HCT116 (cell line): ENCODE measurements at regions not wholly inside any gene's neighbourhood (a gene's known extent, or its start where the extent isn't known, plus 50 kb on each side); places are given as distances from the start of the nearest gene placed in this dataset.

ENCODE experiments used
- ATAC-seq: fragments of 200-7000 bp; cut with Tn5 transposase; 2 replicates; pipeline ENCODE4 v1.9.1; 2020; ENCODE audit warnings: mild to moderate bottlenecking, moderate library complexity
- BruUV-seq: library from RNA; stranded (reverse); fragments of 400-500 nt; replicated peaks from 2 replicates; lab custom pipeline; 2021; lab: Mats Ljungman, UMichigan
- CTCF ChIA-PET: fragments of 300-600 bp; sonication (Branson Sonifier 250); formaldehyde crosslinking; loops from one replicate; lab custom pipeline; 2021; ENCODE audit warnings: antibody characterized with exemption; lab: Charles Lee
- POLR2A ChIA-PET: fragments of 300-600, 350-600 bp; sonication (Branson Sonifier 250); formaldehyde crosslinking; loops from one replicate; lab custom pipeline; 2021; ENCODE audit warnings: antibody characterized with exemption; lab: Charles Lee
- RAD21 ChIA-PET, 2 experiments: fragments of 300-600 bp; sonication (Branson Sonifier 250); formaldehyde crosslinking; loops; one replicate each; lab custom pipeline; 2023; ENCODE audit warnings: low total read pairs in 2 of 2; ENCODE audit not compliant: uncharacterized antibody in 2 of 2, unreplicated experiment in 2 of 2, low non-redundant PET in 1 of 2; lab: Charles Lee
- DNase-seq: peaks from one replicate; pipeline ENCODE4 v3.0.0-alpha.2; 2010; ENCODE audit warnings: low read depth, low spot score
- H2AFZ ChIP-seq: fragments of 200-600 bp; shearing (Covaris generic), sonication (generic); 2 replicates; pipeline ENCODE4 v1.6.1; 2017; ENCODE audit warnings: low read depth, mixed run types, mixed read lengths, antibody characterized with exemption, low read length; ENCODE audit not compliant: poor library complexity, severe bottlenecking
- H3K27ac ChIP-seq: 2 replicates; pipeline ENCODE4 v1.5.1; 2012; ENCODE audit warnings: low read depth, low read length
- H3K27me3 ChIP-seq: fragments of 200-600 bp; sonication (generic); 2 replicates; pipeline ENCODE4 v1.6.1; 2016; ENCODE audit warnings: mixed run types, low read length, mixed read lengths; ENCODE audit not compliant: insufficient read depth
- H3K36me3 ChIP-seq, 2 experiments: fragments of 200-500 bp in 1 of 2; fragments of 200-600 bp in 1 of 2; sonication (Bioruptor generic) in 1 of 2; sonication (generic) in 1 of 2; 2 replicates each; pipeline versions ENCODE4 v1.5.1 to v1.6.1; 2014 to 2016; ENCODE audit warnings: low read length in 2 of 2, inconsistent platforms in 1 of 2, mixed read lengths in 1 of 2, mixed run types in 1 of 2; ENCODE audit not compliant: insufficient read depth in 2 of 2, control insufficient read depth in 1 of 2
- H3K4me1 ChIP-seq, 2 experiments: fragments of 200-600 bp in 1 of 2; sonication (generic) in 1 of 2; 2 replicates each; pipeline versions ENCODE4 v1.5.1 to v1.6.1; 2012 to 2017; ENCODE audit warnings: low read length in 2 of 2, inconsistent platforms in 1 of 2, mild to moderate bottlenecking in 1 of 2, mixed read lengths in 1 of 2, mixed run types in 1 of 2, moderate library complexity in 1 of 2; ENCODE audit not compliant: insufficient read depth in 2 of 2, control insufficient read depth in 1 of 2
- H3K4me2 ChIP-seq: fragments of 200-600 bp; sonication (generic); 2 replicates; pipeline ENCODE4 v1.6.1; 2017; ENCODE audit warnings: mixed run types, low read length, mixed read lengths
- H3K4me3 ChIP-seq, 2 experiments: fragments of 200-600 bp in 1 of 2; sonication (generic) in 1 of 2; replicated peaks in 1 of 2; 2 replicates each; pipeline ENCODE4 v1.5.1; 2011 to 2016; ENCODE audit warnings: low read length in 2 of 2, control low read depth in 1 of 2, low read depth in 1 of 2, mild to moderate bottlenecking in 1 of 2, mixed read lengths in 1 of 2, mixed run types in 1 of 2
- H3K79me2 ChIP-seq: fragments of 200-600 bp; sonication (generic); 2 replicates; pipeline ENCODE4 v1.6.1; 2017; ENCODE audit warnings: mild to moderate bottlenecking, mixed run types, low read length, moderate library complexity, mixed read lengths; ENCODE audit not compliant: insufficient read depth
- H3K9ac ChIP-seq: fragments of 200-600 bp; sonication (generic); 2 replicates; pipeline ENCODE4 v1.6.1; 2016; ENCODE audit warnings: low read length, mixed read lengths
- H3K9me2 ChIP-seq: fragments of 200-600 bp; sonication (generic), shearing (Covaris generic); 2 replicates; pipeline ENCODE4 v1.6.1; 2017; ENCODE audit warnings: mixed run types, mild to moderate bottlenecking, moderate library complexity; ENCODE audit not compliant: insufficient read depth
- H3K9me3 ChIP-seq, 2 experiments: fragments of 200-500 bp in 1 of 2; fragments of 200-600 bp in 1 of 2; sonication (Bioruptor generic) in 1 of 2; sonication (generic) in 1 of 2; 2 replicates each; pipeline ENCODE4 v1.6.1; 2014 to 2017; ENCODE audit warnings: low read length in 2 of 2, mixed read lengths in 2 of 2, inconsistent platforms in 1 of 2, low read depth in 1 of 2, mild to moderate bottlenecking in 1 of 2, mixed run types in 1 of 2, moderate library complexity in 1 of 2; ENCODE audit not compliant: control insufficient read depth in 1 of 2, insufficient read depth in 1 of 2
- H4K20me1 ChIP-seq: fragments of 200-600 bp; sonication (generic), shearing (Covaris generic); 2 replicates; pipeline ENCODE4 v1.6.1; 2017; ENCODE audit warnings: mixed run types, mild to moderate bottlenecking, moderate library complexity; ENCODE audit not compliant: insufficient read depth
- CBX3 ChIP-seq: IDR thresholded peaks from 2 replicates; pipeline ENCODE4 v1.6.1; 2012; ENCODE audit warnings: low read depth
- CEBPB ChIP-seq: IDR thresholded peaks from 2 replicates; pipeline ENCODE4 v1.6.1; 2012; ENCODE audit warnings: low read depth
- ELF1 ChIP-seq: IDR thresholded peaks from 2 replicates; pipeline ENCODE4 v1.6.1; 2012; ENCODE audit warnings: low read depth, borderline replicate concordance
- EZH2 ChIP-seq: fragments of 200-600 bp; sonication (generic); IDR thresholded peaks from 2 replicates; pipeline ENCODE4 v1.6.1; 2017; ENCODE audit warnings: antibody characterized with exemption, mixed run types
- EZH2phosphoT487 ChIP-seq: fragments of 200-600 bp; IDR thresholded peaks from 2 replicates; pipeline ENCODE4 v1.6.1; 2018; ENCODE audit warnings: antibody characterized with exemption, borderline replicate concordance
- FOSL1 ChIP-seq: IDR thresholded peaks from 2 replicates; pipeline ENCODE4 v1.6.1; 2012; ENCODE audit warnings: low read depth
- RAD21 ChIP-seq: IDR thresholded peaks from 2 replicates; pipeline ENCODE4 v1.6.1; 2012; ENCODE audit warnings: low read depth, mild to moderate bottlenecking
- SIN3A ChIP-seq: IDR thresholded peaks from 2 replicates; pipeline ENCODE4 v1.6.1; 2012; ENCODE audit warnings: low read depth
- SRF ChIP-seq: IDR thresholded peaks from 2 replicates; pipeline ENCODE4 v1.6.1; 2012; ENCODE audit warnings: low read depth
- TCF7L2 ChIP-seq: IDR thresholded peaks from 2 replicates; pipeline ENCODE4 v1.7.0; 2011; ENCODE audit warnings: borderline replicate concordance, inconsistent platforms; ENCODE audit not compliant: insufficient read depth, insufficient read length; ENCODE audit errors: extremely low read depth
- YY1 ChIP-seq: IDR thresholded peaks from 2 replicates; pipeline ENCODE4 v1.6.1; 2011; ENCODE audit warnings: low read length, low read depth, moderate library complexity, mild to moderate bottlenecking; ENCODE audit not compliant: insufficient replicate concordance; ENCODE audit errors: extremely low read depth
- ZFX ChIP-seq: fragments of 450-650 bp; IDR thresholded peaks from 2 replicates; pipeline ENCODE4 v1.6.1; 2017
- ZNF274 ChIP-seq: fragments of 200-500 bp; sonication (Bioruptor generic); IDR thresholded peaks from 2 replicates; pipeline ENCODE4 v1.6.1; 2014; ENCODE audit warnings: mild to moderate bottlenecking, low read depth, low read length, inconsistent platforms
- intact Hi-C: fragments of 100-400 bp; cut with micrococcal nuclease; formaldehyde crosslinking; loops from 2 replicates; pipeline ENCODE4 v1.10.0; 2022
- TF ChIP-seq, protein P1 (sequence below), 3 experiments: fragments of 200-600 bp in 1 of 3; sonication (generic) in 1 of 3; IDR thresholded peaks in 2 of 3; conservative IDR thresholded peaks in 1 of 3; 2 replicates each; pipeline ENCODE4 v1.5.1; 2012 to 2017; ENCODE audit warnings: low read depth in 2 of 3, low read length in 2 of 3, antibody characterized with exemption in 1 of 3, borderline replicate concordance in 1 of 3, control low read depth in 1 of 3, mild to moderate bottlenecking in 1 of 3, mixed read lengths in 1 of 3, mixed run types in 1 of 3, moderate library complexity in 1 of 3; ENCODE audit not compliant: insufficient read depth in 1 of 3
- TF ChIP-seq, protein P2 (sequence below): IDR thresholded peaks from 2 replicates; pipeline ENCODE4 v1.6.1; 2012

DNA sequence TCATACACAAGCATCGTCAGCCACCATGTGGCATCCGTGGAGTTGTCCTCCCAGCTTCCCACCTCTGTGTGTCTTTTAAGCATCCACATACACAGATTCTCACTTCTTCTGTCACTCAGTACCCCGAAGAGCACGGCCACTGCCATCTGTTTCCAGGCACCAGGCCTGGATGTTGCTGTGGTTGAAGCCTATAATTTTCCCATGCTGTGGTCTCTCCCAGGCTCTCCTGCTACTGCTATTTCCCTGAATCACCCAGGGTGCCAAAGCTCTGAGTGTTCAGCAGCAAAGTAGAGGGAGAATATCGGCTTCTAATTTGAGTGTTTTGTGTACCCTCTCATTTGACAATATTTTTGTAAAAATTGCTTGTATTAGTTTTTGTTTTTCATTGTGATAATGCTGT is 265.7 kb downstream of the DIPK2A start:
- no TSS peak for BruUV-seq
- H3K79me2 ChIP-seq, result no peaks in the 10 kb centered on the region
- no peaks in the 10 kb centered on the region for H3K4me1 ChIP-seq
- H2AFZ ChIP-seq, result no peak overlapping the region
- no peak overlapping the region for H3K4me2 ChIP-seq
- H3K9me2 ChIP-seq, result no peaks in the 10 kb centered on the region
- H3K36me3 ChIP-seq, result no peaks in the 10 kb centered on the region
- RAD21 ChIA-PET, result no interaction called here
- no peak for ATAC-seq
- no peak for TF ChIP-seq ZNF274
- TF ChIP-seq FOSL1, result no peak
- intact Hi-C loops, result no loop called here
- no peaks in the 10 kb centered on the region for H3K27me3 ChIP-seq
- POLR2A ChIA-PET, result no interaction called here
- DNase-seq, result no peak
- H3K4me3 ChIP-seq, result no peak overlapping the region
- H3K27ac ChIP-seq, result no peak overlapping the region
- CTCF ChIA-PET, result no interaction called here
- no peak overlapping the region for H3K9ac ChIP-seq
- no peaks in the 10 kb centered on the region for H3K9me3 ChIP-seq
- H4K20me1 ChIP-seq, result no peaks in the 10 kb centered on the region

DNA sequence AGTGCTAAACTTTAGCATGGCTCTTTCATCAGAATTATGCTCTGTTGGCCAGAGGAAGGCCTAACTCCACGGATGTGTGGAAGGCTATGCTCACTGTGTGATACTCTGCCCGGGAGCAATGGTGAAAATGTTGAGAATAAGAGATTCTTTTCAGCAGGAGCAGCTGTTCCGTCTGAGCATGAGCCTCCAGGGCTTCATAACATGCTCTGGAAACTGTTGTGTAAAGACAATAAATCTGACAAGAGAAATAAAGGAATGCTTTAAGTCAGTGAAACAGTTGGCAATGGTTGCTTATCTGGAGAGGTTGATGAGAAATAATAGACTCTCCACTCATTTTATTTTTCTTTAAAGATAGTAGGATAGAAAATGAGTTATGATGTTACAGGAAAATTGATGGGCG is 269.8 kb downstream of the DIPK2A start:
- H3K27me3 ChIP-seq, result no peaks in the 10 kb centered on the region
- H3K9ac ChIP-seq, result no peak overlapping the region
- no TSS peak for BruUV-seq
- no peak overlapping the region for H3K4me3 ChIP-seq
- no peaks in the 10 kb centered on the region for H3K4me1 ChIP-seq
- ChIA-PET POLR2A (no interaction called here), CTCF (no interaction called here), RAD21 (no interaction called here)
- no peak overlapping the region for H2AFZ ChIP-seq
- H4K20me1 ChIP-seq, result no peaks in the 10 kb centered on the region
- no peaks in the 10 kb centered on the region for H3K9me2 ChIP-seq
- DNase-seq, result no peak
- no peak overlapping the region for H3K27ac ChIP-seq
- intact Hi-C loops, result no loop called here
- H3K79me2 ChIP-seq, result no peaks in the 10 kb centered on the region
- H3K4me2 ChIP-seq, result no peak overlapping the region
- no peak for ATAC-seq
- H3K9me3 ChIP-seq, result no peaks in the 10 kb centered on the region
- TF ChIP-seq CEBPB, result no peak
- no peak for TF ChIP-seq RAD21
- no peak for TF ChIP-seq TCF7L2
- TF ChIP-seq ZNF274, result no peak
- no peak for TF ChIP-seq ELF1
- TF ChIP-seq FOSL1, result no peak
- no peak for TF ChIP-seq ZFX
- no peak for TF ChIP-seq EZH2
- no peak for TF ChIP-seq YY1
- TF ChIP-seq SIN3A, result no peak
- TF ChIP-seq, protein P1, sequence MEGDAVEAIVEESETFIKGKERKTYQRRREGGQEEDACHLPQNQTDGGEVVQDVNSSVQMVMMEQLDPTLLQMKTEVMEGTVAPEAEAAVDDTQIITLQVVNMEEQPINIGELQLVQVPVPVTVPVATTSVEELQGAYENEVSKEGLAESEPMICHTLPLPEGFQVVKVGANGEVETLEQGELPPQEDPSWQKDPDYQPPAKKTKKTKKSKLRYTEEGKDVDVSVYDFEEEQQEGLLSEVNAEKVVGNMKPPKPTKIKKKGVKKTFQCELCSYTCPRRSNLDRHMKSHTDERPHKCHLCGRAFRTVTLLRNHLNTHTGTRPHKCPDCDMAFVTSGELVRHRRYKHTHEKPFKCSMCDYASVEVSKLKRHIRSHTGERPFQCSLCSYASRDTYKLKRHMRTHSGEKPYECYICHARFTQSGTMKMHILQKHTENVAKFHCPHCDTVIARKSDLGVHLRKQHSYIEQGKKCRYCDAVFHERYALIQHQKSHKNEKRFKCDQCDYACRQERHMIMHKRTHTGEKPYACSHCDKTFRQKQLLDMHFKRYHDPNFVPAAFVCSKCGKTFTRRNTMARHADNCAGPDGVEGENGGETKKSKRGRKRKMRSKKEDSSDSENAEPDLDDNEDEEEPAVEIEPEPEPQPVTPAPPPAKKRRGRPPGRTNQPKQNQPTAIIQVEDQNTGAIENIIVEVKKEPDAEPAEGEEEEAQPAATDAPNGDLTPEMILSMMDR (IDR thresholded peaks at IDR 0.05 in 2 of 3, conservative IDR thresholded peaks at IDR 0.05 in 1 of 3; ENCODE audit: borderline replicate concordance in 1 of 3, insufficient read depth in 1 of 3, low read depth in 2 of 3, low read length in 2 of 3), result no peak
- no peak for TF ChIP-seq CBX3
- TF ChIP-seq EZH2phosphoT487, result no peak
- no peak for TF ChIP-seq SRF
- TF ChIP-seq, protein P2, sequence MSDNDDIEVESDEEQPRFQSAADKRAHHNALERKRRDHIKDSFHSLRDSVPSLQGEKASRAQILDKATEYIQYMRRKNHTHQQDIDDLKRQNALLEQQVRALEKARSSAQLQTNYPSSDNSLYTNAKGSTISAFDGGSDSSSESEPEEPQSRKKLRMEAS, result no peak
- H3K36me3 ChIP-seq, result no peaks in the 10 kb centered on the region
